Astrocyte of the hippocampus (primary cell): ENCODE measurements at regions not wholly inside any gene's neighbourhood (a gene's known extent, or its start where the extent isn't known, plus 50 kb on each side); places are given as distances from the start of the nearest gene placed in this dataset.

Experiments used
- DNase-seq: peaks from one replicate; pipeline ENCODE4 v3.0.0; 2011; ENCODE audit warnings: low read depth, low spot score

- no peak for DNase-seq
These were observed 119.7 kb downstream of the CD47 start for GRCh38 chr3:107970993-107971580.

GRCh38 chr3:107969994-107970819, 120.6 kb downstream of the CD47 start:
- DNase-seq, result no peak

GRCh38 chr3:107969525-107969924, 121.3 kb downstream of the CD47 start:
- DNase-seq, result no peak

GRCh38 chr3:107966276-107966675, 124.6 kb downstream of the CD47 start:
- no peak for DNase-seq

GRCh38 chr3:107965136-107965655, 125.6 kb downstream of the CD47 start:
- DNase-seq, result no peak

GRCh38 chr3:107963581-107963980, 127.2 kb downstream of the CD47 start:
- no peak for DNase-seq

GRCh38 chr3:107962946-107963345, 127.9 kb downstream of the CD47 start:
- peak; percentile 30 for DNase-seq

- no peak for DNase-seq
These were observed 128.8 kb downstream of the CD47 start for GRCh38 chr3:107962037-107962436.

GRCh38 chr3:107959550-107960154, 131.2 kb downstream of the CD47 start:
- no peak for DNase-seq

- no peak for DNase-seq
These were observed 132.7 kb downstream of the CD47 start for GRCh38 chr3:107958146-107958545.

- no peak for DNase-seq
These were observed 133.6 kb downstream of the CD47 start for GRCh38 chr3:107956991-107957900.

GRCh38 chr3:107954845-107955244, 136.0 kb downstream of the CD47 start:
- no peak for DNase-seq

GRCh38 chr3:107953722-107954121, 137.1 kb downstream of the CD47 start:
- no peak for DNase-seq

- DNase-seq, result no peak
These were observed 139.7 kb downstream of the CD47 start for GRCh38 chr3:107951126-107951525.

GRCh38 chr3:107950417-107950816, 140.4 kb downstream of the CD47 start:
- no peak for DNase-seq

- no peak for DNase-seq
These were observed 141.3 kb downstream of the CD47 start for GRCh38 chr3:107949394-107949970.

- DNase-seq, result no peak
These were observed 143.6 kb downstream of the CD47 start for GRCh38 chr3:107947203-107947602.

- no peak for DNase-seq
These were observed 144.1 kb downstream of the CD47 start for GRCh38 chr3:107946700-107947099.

GRCh38 chr3:107945417-107946094, 145.3 kb downstream of the CD47 start:
- DNase-seq, result no peak

GRCh38 chr3:107943786-107944523, 146.9 kb downstream of the CD47 start:
- DNase-seq, result peak; percentile 33
